Ovary (tissue), 3 donors: ENCODE measurements at regions not wholly inside any gene's neighbourhood (a gene's known extent, or its start where the extent isn't known, plus 50 kb on each side); places are given as distances from the start of the nearest gene placed in this dataset.

ENCODE experiments used
- POLR2A ChIP-seq: fragments of 450-650 bp; IDR thresholded peaks from one replicate; pipeline ENCODE4 v1.6.1; 2017; ENCODE audit warnings: antibody characterized with exemption, mild to moderate bottlenecking, moderate library complexity
- TF ChIP-seq, protein P1 (sequence below), 3 donors: fragments of 450-650 bp in 2 of 3; fragments of 200-600 bp in 1 of 3; IDR thresholded peaks; one replicate each; pipeline versions ENCODE4 v1.5.1 to v1.8.0; 2016 to 2022; ENCODE audit warnings: antibody characterized with exemption in 3 of 3, mild to moderate bottlenecking in 1 of 3
- donor health status: DM: no; HTN: no; CAD: no.

DNA sequence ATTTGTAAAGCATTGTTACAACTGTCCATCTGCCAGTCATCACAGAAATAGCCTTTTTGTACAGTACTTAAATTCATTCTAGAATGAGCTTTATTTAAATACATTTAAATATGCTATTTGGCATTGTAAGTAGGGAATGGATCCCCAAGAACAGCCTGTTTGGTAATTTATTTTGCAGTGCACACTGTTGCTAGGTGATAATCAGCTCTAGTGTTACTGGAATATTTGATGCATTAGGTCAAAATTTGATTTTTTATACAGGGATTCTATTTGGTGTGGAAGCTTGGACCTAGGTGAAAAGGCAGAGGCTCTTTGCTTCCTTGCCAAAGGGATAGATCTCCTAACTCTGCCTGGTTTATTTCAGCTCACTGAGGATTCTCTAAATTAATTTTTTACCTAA lies 593.7 kb downstream of the EPM2A start:
- TF ChIP-seq, protein P1, sequence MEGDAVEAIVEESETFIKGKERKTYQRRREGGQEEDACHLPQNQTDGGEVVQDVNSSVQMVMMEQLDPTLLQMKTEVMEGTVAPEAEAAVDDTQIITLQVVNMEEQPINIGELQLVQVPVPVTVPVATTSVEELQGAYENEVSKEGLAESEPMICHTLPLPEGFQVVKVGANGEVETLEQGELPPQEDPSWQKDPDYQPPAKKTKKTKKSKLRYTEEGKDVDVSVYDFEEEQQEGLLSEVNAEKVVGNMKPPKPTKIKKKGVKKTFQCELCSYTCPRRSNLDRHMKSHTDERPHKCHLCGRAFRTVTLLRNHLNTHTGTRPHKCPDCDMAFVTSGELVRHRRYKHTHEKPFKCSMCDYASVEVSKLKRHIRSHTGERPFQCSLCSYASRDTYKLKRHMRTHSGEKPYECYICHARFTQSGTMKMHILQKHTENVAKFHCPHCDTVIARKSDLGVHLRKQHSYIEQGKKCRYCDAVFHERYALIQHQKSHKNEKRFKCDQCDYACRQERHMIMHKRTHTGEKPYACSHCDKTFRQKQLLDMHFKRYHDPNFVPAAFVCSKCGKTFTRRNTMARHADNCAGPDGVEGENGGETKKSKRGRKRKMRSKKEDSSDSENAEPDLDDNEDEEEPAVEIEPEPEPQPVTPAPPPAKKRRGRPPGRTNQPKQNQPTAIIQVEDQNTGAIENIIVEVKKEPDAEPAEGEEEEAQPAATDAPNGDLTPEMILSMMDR (IDR thresholded peaks at IDR 0.05), result no peak
- TF ChIP-seq POLR2A, result no peak
